GM12878 (cell line): ENCODE measurements at regions not wholly inside any gene's neighbourhood (a gene's known extent, or its start where the extent isn't known, plus 50 kb on each side); places are given as distances from the start of the nearest gene placed in this dataset.
A peak's percentile ranks its signal among the peaks of the same experiment; 100 is the strongest.

Experiments used
- ATAC-seq: fragments of 200-7000 bp; cut with Tn5 transposase; 3 replicates; pipeline ENCODE4 v1.9.1; 2020; ENCODE audit warnings: mild to moderate bottlenecking, moderate library complexity
- BruUV-seq: library from RNA; stranded (reverse); fragments of 400-500 nt; replicated peaks from 2 replicates; lab custom pipeline; 2021; lab: Mats Ljungman, UMichigan
- CTCF ChIA-PET: fragments of 300-600 bp; sonication (Branson Sonifier 250); formaldehyde crosslinking; extraction: SDS; loops from one replicate; lab custom pipeline; 2021; ENCODE audit warnings: inconsistent platforms; lab: Yijun Ruan, JAX
- POLR2A ChIA-PET: fragments of 350-600 bp; formaldehyde crosslinking; extraction: SDS; loops from one replicate; lab custom pipeline; 2021; ENCODE audit warnings: inconsistent platforms; lab: Charles Lee
- RAD21 ChIA-PET: fragments of 300-600 bp; sonication (Branson Sonifier 250); formaldehyde crosslinking; loops from one replicate; lab custom pipeline; 2023; ENCODE audit warnings: antibody characterized with exemption; ENCODE audit not compliant: unreplicated experiment; lab: Charles Lee
- SMC1A ChIA-PET: fragments of 300-600 bp; sonication (Branson Sonifier 250); formaldehyde crosslinking; loops from one replicate; lab custom pipeline; 2023; ENCODE audit not compliant: unreplicated experiment, uncharacterized antibody; lab: Charles Lee
- DNase-seq: peaks from one replicate; pipeline ENCODE4 v3.0.0-alpha.2; 2011; ENCODE audit warnings: low read depth, low spot score
- FAIRE-seq: peaks from 3 replicates; lab custom pipeline; 2011; peaks lifted over from hg19 to GRCh38; lab: Jason Lieb, UNC
- H2AFZ ChIP-seq: 2 replicates; pipeline ENCODE4 v1.6.0; 2011; ENCODE audit warnings: low read depth, low read length, control low read depth; ENCODE audit not compliant: control insufficient read depth
- H3K27ac ChIP-seq: 2 replicates; pipeline ENCODE4 v1.5.1; 2011; ENCODE audit warnings: control low read depth; ENCODE audit not compliant: control insufficient read depth, insufficient read depth
- H3K27me3 ChIP-seq, 2 experiments: replicated peaks in 1 of 2; 2 replicates each; pipeline versions ENCODE4 v1.6.0 to v1.6.1; 2011; ENCODE audit warnings: low read length in 1 of 2; ENCODE audit not compliant: control insufficient read depth in 2 of 2, insufficient read depth in 2 of 2
- H3K36me3 ChIP-seq, 2 experiments: 2 replicates each; pipeline ENCODE4 v1.5.1; 2011; ENCODE audit warnings: low read length in 1 of 2; ENCODE audit not compliant: control insufficient read depth in 2 of 2, insufficient read depth in 2 of 2
- H3K4me1 ChIP-seq: 2 replicates; pipeline ENCODE4 v1.6.1; 2011; ENCODE audit warnings: mild to moderate bottlenecking, low read length, moderate library complexity, mixed read lengths; ENCODE audit not compliant: control insufficient read depth, insufficient read depth
- H3K4me2 ChIP-seq: 2 replicates; pipeline ENCODE4 v1.6.0; 2011; ENCODE audit warnings: control low read depth; ENCODE audit not compliant: control insufficient read depth, insufficient read depth
- H3K4me3 ChIP-seq: fragments of 200-600 bp; sonication (generic); 2 replicates; pipeline ENCODE4 v1.5.1; 2016
- H3K79me2 ChIP-seq: 2 replicates; pipeline ENCODE4 v1.6.0; 2011; ENCODE audit warnings: low read length; ENCODE audit not compliant: control insufficient read depth, insufficient read depth
- H3K9ac ChIP-seq: 2 replicates; pipeline ENCODE4 v1.8.0; 2011; ENCODE audit warnings: low read length, control low read depth, mixed read lengths; ENCODE audit not compliant: control insufficient read depth, insufficient read depth
- H3K9me3 ChIP-seq: replicated peaks from 3 replicates; pipeline ENCODE4 v1.5.1; 2011; ENCODE audit warnings: mild to moderate bottlenecking, low read length; ENCODE audit not compliant: control insufficient read depth, insufficient read depth
- H4K20me1 ChIP-seq: 2 replicates; pipeline ENCODE4 v1.6.0; 2011; ENCODE audit not compliant: control insufficient read depth, insufficient read depth
- ELK1 ChIP-seq: IDR thresholded peaks from 2 replicates; pipeline ENCODE4 v1.6.1; 2012; ENCODE audit warnings: low read depth, low read length, improper control_type of control experiment
- HDAC2 ChIP-seq: fragments of 200-600 bp; sonication (generic); IDR thresholded peaks from 2 replicates; pipeline ENCODE4 v1.6.1; 2017
- KLF5 ChIP-seq: fragments of 450-650 bp; IDR thresholded peaks from 2 replicates; pipeline ENCODE4 v1.6.1; 2014; ENCODE audit warnings: mild to moderate bottlenecking; ENCODE audit not compliant: partially characterized antibody
- MEF2A ChIP-seq: IDR thresholded peaks from 2 replicates; pipeline ENCODE4 v1.6.1; 2011; ENCODE audit warnings: low read depth, mild to moderate bottlenecking, low read length, moderate library complexity; ENCODE audit not compliant: insufficient read depth
- NFYB ChIP-seq: IDR thresholded peaks from 2 replicates; pipeline ENCODE4 v1.6.1; 2011; ENCODE audit warnings: low read depth, mild to moderate bottlenecking, low read length, improper control_type of control experiment, moderate library complexity; ENCODE audit not compliant: insufficient read depth
- NKRF ChIP-seq: fragments of 450-650 bp; conservative IDR thresholded peaks from 2 replicates; pipeline ENCODE4 v1.6.1; 2017; ENCODE audit warnings: mild to moderate bottlenecking, moderate library complexity
- RELA ChIP-seq: fragments of 450-650 bp; IDR thresholded peaks from 2 replicates; pipeline ENCODE4 v1.8.0; 2014; ENCODE audit warnings: borderline replicate concordance; ENCODE audit not compliant: partially characterized antibody
- RUNX3 ChIP-seq: IDR thresholded peaks from 2 replicates; pipeline ENCODE4 v1.6.1; 2012; ENCODE audit warnings: low read length, inconsistent platforms
- ZNF384 ChIP-seq: IDR thresholded peaks from 2 replicates; pipeline ENCODE4 v1.6.1; 2012; ENCODE audit warnings: low read depth, mild to moderate bottlenecking, low read length, improper control_type of control experiment, borderline replicate concordance
- WGBS: methylation state at CpG from one replicate; pipeline ENCODE4 v1.1.6; 2016; ENCODE audit warnings: low lambda C conversion rate; ENCODE audit not compliant: insufficient replicate concordance, insufficient coverage; ENCODE audit errors: missing lambda C conversion rate; 5-methylcytosine and 5-hydroxymethylcytosine counted together
- in situ Hi-C: fragments of 300-500 bp; cut with MboI; formaldehyde crosslinking; loops from 9 replicates; pipeline ENCODE4 v1.14.3; 2018; ENCODE audit warnings: mixed read lengths
- intact Hi-C: fragments of 100-400 bp; cut with micrococcal nuclease; formaldehyde crosslinking; loops from one replicate; pipeline ENCODE4 v1.14.2; 2022; ENCODE audit not compliant: unreplicated experiment
- TF ChIP-seq, protein P1 (sequence below): fragments of 450-650 bp; IDR thresholded peaks from 2 replicates; pipeline ENCODE4 v1.6.1; 2018; ENCODE audit warnings: borderline replicate concordance, mild to moderate bottlenecking; ENCODE audit not compliant: partially characterized antibody
- TF ChIP-seq, protein P2 (sequence below): fragments of 450-650 bp; formaldehyde crosslinking; IDR thresholded peaks from 2 replicates; pipeline ENCODE4 v1.5.0; 2022; ENCODE audit warnings: mild to moderate bottlenecking, missing genetic modification characterization

- H3K4me1 ChIP-seq, result peaks cover 11% of the 10 kb centered on the region
- no peaks in the 10 kb centered on the region for H3K36me3 ChIP-seq
- RAD21 ChIA-PET, result interaction anchor here (0.5 to 1.6 kb wide), 3 partner anchors 20 to 85 kb away, joined by 3 to 4 read pairs (median 4); no protein-coding TSS in a partner anchor
- no peaks in the 10 kb centered on the region for H3K27me3 ChIP-seq
- peak overlapping the region; percentile 18 for H2AFZ ChIP-seq
- no TSS peak for BruUV-seq
- H3K27ac ChIP-seq, result no peak overlapping the region
- no peaks in the 10 kb centered on the region for H4K20me1 ChIP-seq
- in situ Hi-C loops, result no loop called here
- SMC1A ChIA-PET, result interaction anchor here (1.1 to 3.4 kb wide), 5 partner anchors 9 to 353 kb away, joined by 3 to 12 read pairs (median 5); no protein-coding TSS in a partner anchor
- POLR2A ChIA-PET, result interaction anchor here (1.1 to 1.8 kb wide), 2 partner anchors 19 to 83 kb away, joined by 3 read pairs; no protein-coding TSS in a partner anchor
- DNase-seq, result no peak
- H3K4me2 ChIP-seq, result peak overlapping the region; percentile 88
- H3K4me3 ChIP-seq, result peak overlapping the region; percentile 67
- no peaks in the 10 kb centered on the region for H3K79me2 ChIP-seq
- 9% methylated on average over 11 of the region's 11 CpGs for WGBS
- FAIRE-seq, result no peak
- intact Hi-C loops, result no loop called here
- no peak overlapping the region; the same call in 1 of the 2 replicates for H3K9ac ChIP-seq
- peaks cover 2% of the 10 kb centered on the region; the same call in 2 of the 3 replicates for H3K9me3 ChIP-seq
- CTCF ChIA-PET, result interaction anchor here (1.0 to 2.5 kb wide), 5 partner anchors 18 to 128 kb away, joined by 3 to 10 read pairs (median 4); no protein-coding TSS in a partner anchor
- peak; percentile 38 for ATAC-seq
- TF ChIP-seq NKRF (no peak), ELK1 (no peak), RELA (no peak), RUNX3 (no peak), MEF2A (no peak), KLF5 (no peak), HDAC2 (no peak), ZNF384 (no peak), NFYB (no peak)
- TF ChIP-seq, protein P1, sequence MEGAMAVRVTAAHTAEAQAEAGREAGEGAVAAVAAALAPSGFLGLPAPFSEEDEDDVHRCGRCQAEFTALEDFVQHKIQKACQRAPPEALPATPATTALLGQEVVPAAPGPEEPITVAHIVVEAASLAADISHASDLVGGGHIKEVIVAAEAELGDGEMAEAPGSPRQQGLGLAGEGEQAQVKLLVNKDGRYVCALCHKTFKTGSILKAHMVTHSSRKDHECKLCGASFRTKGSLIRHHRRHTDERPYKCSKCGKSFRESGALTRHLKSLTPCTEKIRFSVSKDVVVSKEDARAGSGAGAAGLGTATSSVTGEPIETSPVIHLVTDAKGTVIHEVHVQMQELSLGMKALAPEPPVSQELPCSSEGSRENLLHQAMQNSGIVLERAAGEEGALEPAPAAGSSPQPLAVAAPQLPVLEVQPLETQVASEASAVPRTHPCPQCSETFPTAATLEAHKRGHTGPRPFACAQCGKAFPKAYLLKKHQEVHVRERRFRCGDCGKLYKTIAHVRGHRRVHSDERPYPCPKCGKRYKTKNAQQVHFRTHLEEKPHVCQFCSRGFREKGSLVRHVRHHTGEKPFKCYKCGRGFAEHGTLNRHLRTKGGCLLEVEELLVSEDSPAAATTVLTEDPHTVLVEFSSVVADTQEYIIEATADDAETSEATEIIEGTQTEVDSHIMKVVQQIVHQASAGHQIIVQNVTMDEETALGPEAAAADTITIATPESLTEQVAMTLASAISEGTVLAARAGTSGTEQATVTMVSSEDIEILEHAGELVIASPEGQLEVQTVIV, result no peak
- TF ChIP-seq, protein P2, sequence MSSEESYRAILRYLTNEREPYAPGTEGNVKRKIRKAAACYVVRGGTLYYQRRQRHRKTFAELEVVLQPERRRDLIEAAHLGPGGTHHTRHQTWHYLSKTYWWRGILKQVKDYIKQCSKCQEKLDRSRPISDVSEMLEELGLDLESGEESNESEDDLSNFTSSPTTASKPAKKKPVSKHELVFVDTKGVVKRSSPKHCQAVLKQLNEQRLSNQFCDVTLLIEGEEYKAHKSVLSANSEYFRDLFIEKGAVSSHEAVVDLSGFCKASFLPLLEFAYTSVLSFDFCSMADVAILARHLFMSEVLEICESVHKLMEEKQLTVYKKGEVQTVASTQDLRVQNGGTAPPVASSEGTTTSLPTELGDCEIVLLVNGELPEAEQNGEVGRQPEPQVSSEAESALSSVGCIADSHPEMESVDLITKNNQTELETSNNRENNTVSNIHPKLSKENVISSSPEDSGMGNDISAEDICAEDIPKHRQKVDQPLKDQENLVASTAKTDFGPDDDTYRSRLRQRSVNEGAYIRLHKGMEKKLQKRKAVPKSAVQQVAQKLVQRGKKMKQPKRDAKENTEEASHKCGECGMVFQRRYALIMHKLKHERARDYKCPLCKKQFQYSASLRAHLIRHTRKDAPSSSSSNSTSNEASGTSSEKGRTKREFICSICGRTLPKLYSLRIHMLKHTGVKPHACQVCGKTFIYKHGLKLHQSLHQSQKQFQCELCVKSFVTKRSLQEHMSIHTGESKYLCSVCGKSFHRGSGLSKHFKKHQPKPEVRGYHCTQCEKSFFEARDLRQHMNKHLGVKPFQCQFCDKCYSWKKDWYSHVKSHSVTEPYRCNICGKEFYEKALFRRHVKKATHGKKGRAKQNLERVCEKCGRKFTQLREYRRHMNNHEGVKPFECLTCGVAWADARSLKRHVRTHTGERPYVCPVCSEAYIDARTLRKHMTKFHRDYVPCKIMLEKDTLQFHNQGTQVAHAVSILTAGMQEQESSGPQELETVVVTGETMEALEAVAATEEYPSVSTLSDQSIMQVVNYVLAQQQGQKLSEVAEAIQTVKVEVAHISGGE, result no peak
Observed at GRCh38 chr6:27669295-27669623, 196.4 kb upstream of the ZNF184 start.
